ENCODE measurements at regions not wholly inside any gene's neighbourhood (a gene's known extent, or its start where the extent isn't known, plus 50 kb on each side); places are given as distances from the start of the nearest gene placed in this dataset.

- intact Hi-C loops (cut with micrococcal nuclease), result no loop called here
- POLR2A ChIA-PET, result interaction anchor here (1.3 kb wide), 1 partner anchor 13 kb away, joined by 5 read pairs; no protein-coding TSS in a partner anchor
- CTCF ChIA-PET, result interaction anchor here (0.9 kb wide), 1 partner anchor 15 kb away, joined by 3 read pairs; no protein-coding TSS in a partner anchor
Measured at GRCh38 chr17:13918247-13918646, 151.1 kb upstream of the COX10 start.

GRCh38 chr17:13919818-13920217, 149.5 kb upstream of the COX10 start:
- Mint-ChIP-seq H3K27me3 (ENCODE audit: insufficient read depth, unreplicated experiment) (no peaks in the 10 kb centered on the region), H3K4me3 (ENCODE audit: unreplicated experiment) (no peak overlapping the region), H3K36me3 (ENCODE audit: insufficient read depth, unreplicated experiment) (no peaks in the 10 kb centered on the region), H3K27ac (ENCODE audit: low read depth, unreplicated experiment) (no peak overlapping the region), H3K4me1 (ENCODE audit: insufficient read depth, unreplicated experiment) (peaks cover 6% of the 10 kb centered on the region), H3K9me3 (ENCODE audit: unreplicated experiment) (no peaks in the 10 kb centered on the region)
- intact Hi-C loops (cut with micrococcal nuclease), result no loop called here
- no peak for TF ChIP-seq CTCF (IDR thresholded peaks at IDR 0.05; ENCODE audit: unreplicated experiment)
- POLR2A ChIA-PET, result no interaction called here
- CTCF ChIA-PET, result no interaction called here
- BruUV-seq (replicated peaks), result no TSS peak
- no peak for DNase-seq (ENCODE audit: unreplicated experiment)

More at GRCh38 chr17:13918247-13918646, 151.1 kb upstream of the COX10 start:
- Mint-ChIP-seq H3K4me3 (ENCODE audit: unreplicated experiment) (no peak overlapping the region), H3K27me3 (ENCODE audit: insufficient read depth, unreplicated experiment) (no peaks in the 10 kb centered on the region), H3K27ac (ENCODE audit: low read depth, unreplicated experiment) (no peak overlapping the region), H3K4me1 (ENCODE audit: insufficient read depth, unreplicated experiment) (peaks cover 6% of the 10 kb centered on the region), H3K36me3 (ENCODE audit: insufficient read depth, unreplicated experiment) (no peaks in the 10 kb centered on the region), H3K9me3 (ENCODE audit: unreplicated experiment) (no peaks in the 10 kb centered on the region)
- no peak for DNase-seq (ENCODE audit: unreplicated experiment)
- TF ChIP-seq CTCF (IDR thresholded peaks at IDR 0.05; ENCODE audit: unreplicated experiment), result no peak
- no TSS peak for BruUV-seq (replicated peaks)

- POLR2A ChIA-PET, result no interaction called here
- H3K9me3 Mint-ChIP-seq (ENCODE audit: unreplicated experiment), result no peaks in the 10 kb centered on the region
- H3K27me3 Mint-ChIP-seq (ENCODE audit: insufficient read depth, unreplicated experiment), result no peaks in the 10 kb centered on the region
- intact Hi-C loops (cut with micrococcal nuclease), result no loop called here
- peaks cover 6% of the 10 kb centered on the region for H3K4me1 Mint-ChIP-seq (ENCODE audit: insufficient read depth, unreplicated experiment)
- H3K4me3 Mint-ChIP-seq (ENCODE audit: unreplicated experiment), result no peak overlapping the region
- no peak overlapping the region for H3K27ac Mint-ChIP-seq (ENCODE audit: low read depth, unreplicated experiment)
- BruUV-seq (replicated peaks), result no TSS peak
- DNase-seq (ENCODE audit: unreplicated experiment), result no peak
- TF ChIP-seq CTCF (IDR thresholded peaks at IDR 0.05; ENCODE audit: unreplicated experiment), result no peak
- no peaks in the 10 kb centered on the region for H3K36me3 Mint-ChIP-seq (ENCODE audit: insufficient read depth, unreplicated experiment)
- CTCF ChIA-PET, result no interaction called here
Measured at GRCh38 chr17:13920413-13920812, 148.9 kb upstream of the COX10 start.

- no peaks in the 10 kb centered on the region for H3K9me3 Mint-ChIP-seq (ENCODE audit: unreplicated experiment)
- intact Hi-C loops (cut with micrococcal nuclease), result no loop called here
- H3K36me3 Mint-ChIP-seq (ENCODE audit: insufficient read depth, unreplicated experiment), result no peaks in the 10 kb centered on the region
- no peaks in the 10 kb centered on the region for H3K27me3 Mint-ChIP-seq (ENCODE audit: insufficient read depth, unreplicated experiment)
- no peak for TF ChIP-seq CTCF (IDR thresholded peaks at IDR 0.05; ENCODE audit: unreplicated experiment)
- no peak overlapping the region for H3K27ac Mint-ChIP-seq (ENCODE audit: low read depth, unreplicated experiment)
- POLR2A ChIA-PET, result no interaction called here
- CTCF ChIA-PET, result interaction anchor here (1.1 kb wide), 1 partner anchor 10 kb away, joined by 3 read pairs; no protein-coding TSS in a partner anchor
- H3K4me1 Mint-ChIP-seq (ENCODE audit: insufficient read depth, unreplicated experiment), result peaks cover 6% of the 10 kb centered on the region
- BruUV-seq (replicated peaks), result no TSS peak
- no peak overlapping the region for H3K4me3 Mint-ChIP-seq (ENCODE audit: unreplicated experiment)
- no peak for DNase-seq (ENCODE audit: unreplicated experiment)
Measured at GRCh38 chr17:13921841-13922776, 147.2 kb upstream of the COX10 start.

Measured in MCF 10A (cell line).